ENCODE measurements at regions not wholly inside any gene's neighbourhood (a gene's known extent, or its start where the extent isn't known, plus 50 kb on each side); places are given as distances from the start of the nearest gene placed in this dataset.

GRCh38 chr5:112013660-112014059, 256.7 kb upstream of the NREP start:
- DNase-seq (ENCODE audit: insufficient read length, low spot score), result no peak
- TF ChIP-seq POLR2A (IDR thresholded peaks at IDR 0.05; ENCODE audit: low read depth, low read length), result no peak
- FAIRE-seq, result no peak

- DNase-seq (ENCODE audit: insufficient read length, low spot score) (no peak), FAIRE-seq (no peak)
- TF ChIP-seq POLR2A (IDR thresholded peaks at IDR 0.05; ENCODE audit: low read depth, low read length), result no peak
These were observed 255.1 kb upstream of the NREP start for GRCh38 chr5:112012104-112012503.

DNA sequence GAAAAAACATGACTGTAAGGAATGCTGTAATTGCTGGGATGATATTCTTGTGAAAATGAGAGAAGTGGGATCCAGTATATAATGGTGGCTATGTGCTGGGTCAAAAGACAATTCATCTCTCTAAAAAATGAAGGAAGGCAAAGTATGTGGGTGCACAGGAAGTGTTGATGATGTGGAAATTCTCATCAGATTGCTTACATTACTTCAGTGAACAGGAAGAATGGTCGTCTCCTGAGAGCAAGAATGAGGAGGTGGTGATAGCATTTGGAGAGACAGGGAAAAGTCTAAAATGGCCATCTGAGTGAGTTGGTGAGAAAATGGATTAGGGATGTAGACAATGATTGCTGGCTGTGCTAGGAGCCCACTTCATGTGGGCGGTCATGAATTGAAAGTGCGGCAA, 253.5 kb upstream of the NREP start:
- TF ChIP-seq POLR2A (IDR thresholded peaks at IDR 0.05; ENCODE audit: low read depth, low read length), result no peak
- FAIRE-seq (no peak), DNase-seq (ENCODE audit: insufficient read length, low spot score) (no peak)

DNA sequence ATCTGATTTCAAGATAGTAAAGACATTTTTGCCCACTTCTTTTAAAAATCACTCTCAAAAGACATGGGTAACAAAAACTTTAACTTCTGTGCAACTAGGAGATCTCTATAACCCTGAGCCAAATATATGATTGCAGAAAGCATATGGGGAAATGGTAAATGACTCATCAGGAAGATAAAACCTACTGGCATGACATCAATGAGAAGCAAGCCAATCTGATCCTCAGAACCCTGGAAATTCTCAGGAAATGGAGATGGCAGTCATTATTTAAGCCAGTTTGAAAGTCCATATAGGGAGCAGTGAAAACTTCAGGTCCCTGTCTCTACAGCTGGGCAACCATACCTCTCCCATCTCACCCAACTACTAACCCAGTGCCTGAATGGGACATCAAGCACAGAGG, 249.7 kb upstream of the NREP start:
- TF ChIP-seq POLR2A (IDR thresholded peaks at IDR 0.05; ENCODE audit: low read depth, low read length), result no peak
- FAIRE-seq, result no peak

DNA sequence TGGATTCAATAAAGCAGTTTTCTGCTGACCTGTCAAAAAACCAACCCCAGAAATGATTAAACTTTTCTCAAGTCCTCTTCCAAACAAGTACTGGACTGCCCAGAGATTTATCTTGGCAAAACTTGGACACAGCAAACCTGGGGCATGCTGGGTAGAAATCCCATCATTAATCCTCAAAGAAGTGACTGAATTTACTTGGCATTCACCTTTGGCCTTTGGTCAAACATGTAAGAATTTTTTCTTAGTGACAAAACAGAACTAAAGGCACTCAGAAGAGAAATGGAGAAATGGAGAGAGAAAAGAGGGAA, 248.6 kb upstream of the NREP start:
- DNase-seq (ENCODE audit: insufficient read length, low spot score), result no peak
- FAIRE-seq, result no peak
- no peak for TF ChIP-seq POLR2A (IDR thresholded peaks at IDR 0.05; ENCODE audit: low read depth, low read length)

More for the DNA sequence above, 249.7 kb upstream of the NREP start:
- no peak for DNase-seq (ENCODE audit: insufficient read length, low spot score)

DNA sequence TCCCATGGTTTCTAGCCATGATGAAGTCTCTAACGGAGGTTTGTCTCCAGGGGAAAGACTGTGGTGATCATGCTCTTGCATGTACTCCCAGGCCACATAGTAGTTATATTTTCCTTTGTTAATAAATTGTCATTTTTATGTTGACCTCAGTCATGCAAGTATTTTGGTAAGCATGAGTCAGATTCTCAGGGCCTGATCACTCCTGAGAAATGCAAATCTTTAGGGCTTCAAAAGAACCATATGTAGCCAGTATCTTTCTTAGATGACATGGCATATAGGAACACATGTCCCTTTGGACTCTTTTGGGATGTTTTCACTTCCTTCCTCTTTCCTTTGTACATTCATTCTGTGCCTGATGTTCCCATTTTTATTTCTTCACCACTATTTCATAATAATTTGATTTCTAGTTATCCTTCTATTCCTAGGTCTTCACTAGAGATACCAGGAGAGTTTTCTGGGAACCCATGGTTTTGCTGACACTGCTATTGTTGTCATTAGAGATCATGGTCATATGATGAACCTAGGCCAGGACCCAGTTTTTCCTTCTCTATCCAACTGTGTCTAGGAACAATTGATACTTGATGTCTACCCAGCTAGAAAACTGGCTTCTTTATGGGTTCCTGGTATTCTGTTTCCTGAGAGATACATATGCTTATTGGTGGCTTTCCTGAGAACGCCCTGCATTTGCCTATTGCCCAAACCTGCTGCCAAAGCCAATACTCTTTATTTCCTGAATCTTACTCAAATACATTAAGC, 248.1 kb upstream of the NREP start:
- no peak for DNase-seq (ENCODE audit: insufficient read length, low spot score)
- no peak for FAIRE-seq
- no peak for TF ChIP-seq POLR2A (IDR thresholded peaks at IDR 0.05; ENCODE audit: low read depth, low read length)

GRCh38 chr5:112002376-112002775, 245.4 kb upstream of the NREP start:
- FAIRE-seq, result no peak
- no peak for TF ChIP-seq POLR2A (IDR thresholded peaks at IDR 0.05; ENCODE audit: low read depth, low read length)

GRCh38 chr5:111999286-111999685, 242.3 kb upstream of the NREP start:
- FAIRE-seq, result no peak
- TF ChIP-seq POLR2A (IDR thresholded peaks at IDR 0.05; ENCODE audit: low read depth, low read length), result no peak
- DNase-seq (ENCODE audit: insufficient read length, low spot score), result no peak

More at GRCh38 chr5:112002376-112002775, 245.4 kb upstream of the NREP start:
- DNase-seq (ENCODE audit: insufficient read length, low spot score), result no peak

GRCh38 chr5:111998871-111999270, 241.9 kb upstream of the NREP start:
- no peak for FAIRE-seq

GRCh38 chr5:111997711-111998110, 240.7 kb upstream of the NREP start:
- TF ChIP-seq POLR2A (IDR thresholded peaks at IDR 0.05; ENCODE audit: low read depth, low read length), result no peak
- FAIRE-seq (peak; percentile 98), DNase-seq (ENCODE audit: insufficient read length, low spot score) (peak; percentile 46)

More at GRCh38 chr5:111998871-111999270, 241.9 kb upstream of the NREP start:
- no peak for TF ChIP-seq POLR2A (IDR thresholded peaks at IDR 0.05; ENCODE audit: low read depth, low read length)
- no peak for DNase-seq (ENCODE audit: insufficient read length, low spot score)

GRCh38 chr5:111997308-111997707, 240.3 kb upstream of the NREP start:
- DNase-seq (ENCODE audit: insufficient read length, low spot score) (no peak), FAIRE-seq (peak; percentile 80)

GRCh38 chr5:111996574-111996973, 239.6 kb upstream of the NREP start:
- FAIRE-seq (no peak), DNase-seq (ENCODE audit: insufficient read length, low spot score) (no peak)
- no peak for TF ChIP-seq POLR2A (IDR thresholded peaks at IDR 0.05; ENCODE audit: low read depth, low read length)

More at GRCh38 chr5:111997308-111997707, 240.3 kb upstream of the NREP start:
- TF ChIP-seq POLR2A (IDR thresholded peaks at IDR 0.05; ENCODE audit: low read depth, low read length), result no peak

DNA sequence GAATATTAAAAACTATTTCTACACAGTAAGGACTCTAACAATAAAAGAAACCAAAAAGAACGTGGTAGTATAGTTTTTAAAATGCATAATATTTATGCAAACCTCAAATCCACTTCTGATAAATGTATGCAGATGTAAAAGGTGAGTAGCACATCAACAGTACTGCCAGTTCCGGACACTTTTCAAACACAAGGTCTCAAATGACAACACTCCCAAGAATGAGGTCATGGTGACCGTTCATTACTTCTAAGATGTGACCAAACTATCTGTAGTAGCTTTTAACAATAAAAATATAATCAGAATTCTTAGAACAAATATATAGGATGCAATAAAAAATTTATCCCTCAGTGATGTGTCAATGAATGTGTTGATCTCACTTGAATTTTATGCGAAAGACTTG, 238.7 kb upstream of the NREP start:
- no peak for DNase-seq (ENCODE audit: insufficient read length, low spot score)
- TF ChIP-seq POLR2A (IDR thresholded peaks at IDR 0.05; ENCODE audit: low read depth, low read length), result no peak
- no peak for FAIRE-seq

- DNase-seq (ENCODE audit: insufficient read length, low spot score) (no peak), FAIRE-seq (no peak)
- no peak for TF ChIP-seq POLR2A (IDR thresholded peaks at IDR 0.05; ENCODE audit: low read depth, low read length)
These were observed 236.2 kb upstream of the NREP start for GRCh38 chr5:111993242-111993641.

DNA sequence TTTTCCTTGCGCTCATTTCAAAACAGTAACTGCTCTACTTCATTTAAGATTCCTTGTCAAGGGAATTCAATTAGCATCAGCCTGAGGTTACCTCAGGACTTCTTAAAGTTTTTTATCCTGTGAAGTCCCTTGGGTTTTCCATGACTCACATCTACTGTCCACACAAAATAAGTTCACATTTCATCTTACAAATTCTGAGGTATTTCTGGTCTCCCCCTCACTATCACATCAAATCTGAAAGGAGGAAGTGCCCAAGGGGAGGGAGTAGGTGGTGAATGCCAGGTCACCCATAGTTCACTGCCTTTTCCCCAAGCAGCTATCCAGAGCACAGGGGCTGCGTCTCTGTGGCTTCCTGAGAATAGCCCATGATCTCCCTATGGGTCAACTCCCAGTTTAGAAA, 227.1 kb upstream of the NREP start:
- FAIRE-seq (peak; percentile 55), DNase-seq (ENCODE audit: insufficient read length, low spot score) (no peak)
- no peak for TF ChIP-seq POLR2A (IDR thresholded peaks at IDR 0.05; ENCODE audit: low read depth, low read length)

All from H54 (cell line).